Stimulated activated CD4-positive, alpha-beta T cell treated with anti-CD3 and anti-CD28 coated beads, Interleukin-4, amount 100 ng/mL, for 4 hours (primary cell): ENCODE measurements at regions not wholly inside any gene's neighbourhood (a gene's known extent, or its start where the extent isn't known, plus 50 kb on each side); places are given as distances from the start of the nearest gene placed in this dataset.

Experiments
- DNase-seq, 2 experiments: peaks; one replicate each; pipeline ENCODE4 v3.0.0-alpha.2; 2020

- DNase-seq = no peak
These were observed 506.1 kb upstream of the FZD8 start for GRCh38 chr10:36148207-36148606.

DNA sequence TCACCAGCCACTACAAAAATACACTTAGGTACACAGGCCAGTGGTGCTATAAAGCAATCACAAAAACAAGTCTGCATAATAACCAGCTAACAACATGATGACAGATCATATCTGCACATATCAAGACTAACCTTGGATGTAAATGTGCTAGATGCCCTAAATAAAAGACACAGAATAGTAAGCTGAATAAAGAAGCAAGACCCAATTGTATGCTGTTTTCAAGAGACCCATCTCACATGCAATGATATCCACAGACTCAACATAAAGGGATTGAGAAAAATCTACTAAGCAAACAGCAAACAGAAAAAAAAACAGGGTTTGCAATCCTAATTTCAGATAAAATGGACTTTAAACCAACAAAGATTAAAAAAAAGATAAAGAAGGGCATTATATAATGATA lies 505.4 kb upstream of the FZD8 start:
- no peak for DNase-seq

DNA sequence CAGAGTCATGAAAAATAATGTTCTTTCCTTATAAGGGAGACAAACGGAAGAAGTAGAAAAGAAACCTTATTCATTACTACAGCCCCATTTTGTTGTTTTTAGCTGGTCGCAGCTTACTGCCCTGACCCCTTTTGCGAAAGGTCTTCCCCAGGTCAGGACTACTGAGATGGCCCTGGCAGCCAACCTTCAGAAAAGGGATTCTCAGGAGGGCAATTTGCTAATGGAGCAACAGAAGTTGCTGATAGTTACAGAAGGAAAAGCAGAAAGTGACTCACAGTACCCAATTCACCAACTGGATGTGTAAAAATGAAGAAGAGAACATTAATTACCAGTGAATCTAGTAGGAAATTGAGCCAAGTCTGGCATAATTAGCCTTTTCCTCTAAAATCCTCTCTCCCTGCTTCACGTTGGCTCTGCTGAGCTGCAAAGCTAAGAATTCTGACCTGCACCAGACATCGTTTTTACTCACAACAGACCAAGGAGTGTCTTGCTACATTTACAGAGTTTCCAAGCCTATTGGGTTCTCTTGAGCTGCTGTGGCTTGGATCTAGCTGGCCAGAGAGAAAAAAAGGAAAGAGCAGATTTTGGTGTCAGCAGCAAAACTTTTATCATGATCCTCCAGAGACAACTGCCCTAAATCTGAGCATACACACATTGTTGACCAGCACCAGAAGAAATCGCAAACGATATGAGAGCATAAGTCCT lies 499.9 kb upstream of the FZD8 start:
- no peak for DNase-seq

DNA sequence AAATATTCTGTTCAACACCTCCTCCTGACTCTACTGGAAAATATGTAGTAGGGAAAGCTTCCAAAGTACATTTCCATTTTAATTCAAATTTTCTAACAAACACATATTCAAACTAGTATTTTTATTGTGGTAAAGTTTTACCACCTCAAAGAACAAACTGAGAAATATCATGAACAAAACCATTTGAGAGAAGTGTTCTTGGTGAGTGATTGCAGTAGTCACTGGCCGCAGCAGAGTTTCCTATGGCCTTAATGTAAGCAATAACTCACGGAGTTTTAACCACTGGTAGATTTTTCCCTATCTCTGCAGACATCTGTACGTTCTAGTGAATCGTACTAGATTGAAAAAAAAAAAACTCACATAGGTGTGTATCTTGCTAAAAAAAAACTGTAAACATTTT lies 487.0 kb upstream of the FZD8 start:
- no peak for DNase-seq

- no peak for DNase-seq
These were observed 484.0 kb upstream of the FZD8 start for GRCh38 chr10:36126076-36126475.

DNA sequence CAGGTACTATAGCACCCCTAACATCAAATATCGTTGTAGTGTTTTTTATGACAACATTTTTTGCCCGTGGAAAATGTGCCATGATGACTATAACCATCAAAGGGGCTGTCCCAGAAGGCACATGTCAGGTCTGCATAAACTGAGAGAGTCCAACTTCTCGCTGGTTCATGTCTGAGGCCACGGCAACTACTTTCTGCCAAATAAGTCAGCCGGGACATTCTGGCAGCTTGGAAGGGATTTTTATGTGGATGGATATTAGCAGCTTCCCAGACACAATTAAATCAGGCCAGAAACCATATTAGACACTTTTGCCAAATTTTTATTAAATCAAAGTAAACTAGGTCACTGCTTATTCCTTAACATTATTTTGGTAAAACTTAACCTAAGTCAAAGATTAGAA lies 477.4 kb upstream of the FZD8 start:
- DNase-seq = no peak

- DNase-seq = no peak
These were observed 476.2 kb upstream of the FZD8 start for GRCh38 chr10:36118314-36118713.

GRCh38 chr10:36117890-36118289 lies 475.8 kb upstream of the FZD8 start:
- no peak for DNase-seq

DNA sequence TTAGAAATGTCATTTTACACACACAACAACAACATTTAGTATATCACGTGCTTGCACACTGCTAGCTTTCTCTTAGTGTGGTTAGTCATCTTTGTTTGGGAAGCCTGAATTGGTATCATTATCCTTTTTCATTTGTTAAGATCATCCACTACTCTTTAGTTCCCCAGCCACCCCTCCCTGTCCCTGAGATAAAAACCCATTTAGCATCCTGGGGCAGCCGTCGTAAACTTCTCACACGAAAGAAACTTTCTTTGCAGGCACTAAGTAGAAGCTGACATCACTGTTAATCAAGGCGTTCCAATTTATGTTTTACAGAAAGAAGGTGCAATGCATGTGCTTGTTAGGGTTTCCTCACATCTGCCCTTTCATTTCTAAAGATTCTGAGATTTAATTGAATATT lies 475.1 kb upstream of the FZD8 start:
- DNase-seq = no peak

DNA sequence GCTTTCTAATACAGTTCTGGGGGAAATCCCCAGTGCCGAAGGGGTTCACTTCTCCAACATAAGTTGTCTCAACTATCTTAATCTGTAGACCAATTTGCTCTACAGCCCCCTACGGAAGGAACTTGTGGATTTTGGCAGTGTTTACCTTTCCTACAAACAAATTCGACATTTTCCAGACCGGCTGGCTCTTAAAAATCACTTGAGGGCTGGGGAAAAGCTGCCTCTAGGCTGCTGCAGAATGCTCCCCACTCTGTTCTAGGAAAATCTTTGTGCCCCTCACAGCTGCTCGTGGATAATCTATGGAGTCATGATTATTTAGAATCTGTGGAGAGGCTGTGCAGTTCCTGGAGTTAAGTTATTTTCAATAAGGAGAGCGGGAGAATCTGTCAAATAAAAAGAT lies 474.6 kb upstream of the FZD8 start:
- DNase-seq = no peak

DNA sequence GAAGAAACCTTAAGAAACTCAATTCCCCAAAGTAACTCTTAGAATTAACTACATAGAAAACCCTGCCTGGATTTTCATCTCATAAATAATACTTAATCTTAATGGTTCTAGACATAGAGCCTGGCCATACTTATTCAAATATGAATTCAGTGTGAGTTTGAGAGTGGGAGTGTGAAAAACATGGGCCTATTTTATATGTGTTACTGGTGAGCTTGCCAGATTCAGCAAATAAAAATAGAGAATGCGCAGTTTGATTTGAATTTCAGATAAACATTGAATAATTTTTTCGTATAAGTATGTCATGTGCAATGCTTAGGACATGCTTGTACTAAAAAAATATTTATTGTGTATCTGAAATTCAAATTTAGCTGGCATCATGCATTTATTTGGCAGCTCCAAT lies 473.9 kb upstream of the FZD8 start:
- DNase-seq = no peak

- no peak for DNase-seq
These were observed 473.3 kb upstream of the FZD8 start for GRCh38 chr10:36115364-36115763.

DNA sequence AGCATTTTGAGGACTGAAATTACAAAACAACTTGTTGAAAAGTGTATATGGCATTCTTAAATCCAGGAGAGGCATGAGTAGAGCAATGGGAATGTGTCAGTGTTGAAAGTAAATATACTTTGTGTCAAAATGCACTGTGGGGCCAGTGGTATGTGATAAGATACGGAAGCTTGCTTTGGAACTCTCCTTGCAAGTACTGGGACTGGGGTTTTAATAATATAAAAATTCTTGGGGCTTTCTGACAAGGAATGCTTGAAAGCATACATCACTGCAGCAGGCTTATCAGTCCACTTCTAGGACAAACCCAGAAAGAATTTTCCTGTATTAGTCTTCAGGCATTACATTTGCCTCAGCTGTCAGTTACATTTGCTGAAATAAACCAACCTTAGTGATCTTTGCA lies 472.8 kb upstream of the FZD8 start:
- DNase-seq = no peak

DNA sequence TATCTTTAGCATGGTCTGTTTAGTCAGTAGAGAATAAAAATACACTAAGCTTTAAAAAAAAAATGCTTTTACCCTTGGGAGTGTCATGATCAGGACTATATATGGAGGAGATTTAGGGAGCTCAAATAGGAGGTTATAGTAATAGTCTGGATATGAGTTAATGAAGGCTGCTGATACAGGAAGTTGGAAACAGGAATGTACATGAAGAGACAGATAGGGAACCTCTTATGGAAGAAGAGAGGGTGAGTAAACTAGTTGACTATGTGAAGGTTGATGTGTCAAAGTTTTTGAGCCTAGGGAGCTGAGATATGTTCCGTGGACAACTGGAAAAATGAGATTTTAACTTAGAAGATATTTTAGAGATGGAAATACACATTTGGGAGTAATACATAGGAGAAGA lies 472.0 kb upstream of the FZD8 start:
- DNase-seq = no peak

DNA sequence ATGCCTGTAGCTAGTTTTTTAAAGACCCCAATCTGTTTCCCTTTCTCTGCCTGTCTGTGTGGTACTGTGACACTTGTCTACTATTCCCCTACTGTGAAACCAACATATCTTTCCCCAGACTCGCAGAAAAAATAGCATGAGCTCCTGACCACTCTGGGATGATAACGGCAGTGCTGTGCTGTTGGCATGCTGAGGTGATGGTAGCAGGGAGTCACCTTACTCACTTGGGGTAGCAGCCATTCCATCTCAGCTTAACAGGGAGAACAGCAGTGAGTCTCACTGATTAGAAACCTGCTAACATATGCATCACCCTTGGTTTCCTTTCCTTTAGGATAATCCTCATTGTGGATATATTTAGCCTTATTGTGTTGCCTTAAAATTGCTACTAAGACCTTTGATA lies 469.6 kb upstream of the FZD8 start:
- DNase-seq = no peak

GRCh38 chr10:36110097-36110496 lies 468.0 kb upstream of the FZD8 start:
- DNase-seq = no peak

DNA sequence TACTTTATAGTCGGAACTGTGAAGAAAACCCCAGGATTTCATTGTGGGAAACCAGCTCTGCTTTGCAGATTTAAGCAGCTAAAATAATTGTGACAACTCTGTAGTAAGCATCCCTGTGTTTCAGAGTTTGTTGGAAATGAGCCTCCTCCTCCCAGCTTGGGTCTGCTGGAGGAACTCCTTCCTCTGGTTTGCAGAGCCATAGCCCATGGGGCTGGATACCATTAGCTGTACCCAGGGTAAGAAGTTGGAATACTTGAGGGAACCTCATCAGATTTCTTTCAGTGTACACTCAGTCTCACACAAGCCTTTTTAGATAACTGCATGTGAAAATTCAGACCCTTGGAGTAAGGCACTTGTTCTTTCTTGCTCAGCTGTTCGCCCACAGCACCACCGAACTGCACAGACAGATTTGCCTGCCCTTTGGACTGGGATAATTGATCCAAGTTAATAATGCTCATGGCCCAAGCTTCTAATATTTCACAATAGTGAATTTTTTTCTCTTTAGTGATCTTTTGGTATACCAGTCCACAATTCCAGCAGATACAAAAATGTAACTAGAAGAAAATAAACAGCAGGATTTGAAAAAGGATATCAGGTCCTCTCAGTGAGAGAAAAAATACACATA lies 467.4 kb upstream of the FZD8 start:
- no peak for DNase-seq

DNA sequence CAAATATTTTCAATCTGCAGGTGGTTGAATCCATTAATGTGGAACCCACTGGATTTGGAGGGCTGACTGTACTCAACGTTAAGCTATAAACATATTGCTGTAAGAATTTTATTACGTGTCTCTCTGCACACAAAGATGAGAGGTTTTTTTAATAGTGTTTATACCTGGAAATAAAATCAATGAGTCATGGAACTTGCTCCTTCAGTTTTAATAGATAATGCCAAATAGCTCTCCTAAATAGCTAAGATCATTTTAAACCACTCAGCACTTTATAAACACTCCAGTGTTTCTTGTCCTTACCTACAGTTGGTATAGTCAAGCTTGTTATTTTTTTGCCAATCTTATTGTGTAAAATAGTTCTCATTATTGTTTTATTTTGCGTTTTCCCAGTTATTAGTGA lies 455.6 kb upstream of the FZD8 start:
- DNase-seq = no peak

GRCh38 chr10:36096576-36096975 lies 454.5 kb upstream of the FZD8 start:
- DNase-seq = no peak

DNA sequence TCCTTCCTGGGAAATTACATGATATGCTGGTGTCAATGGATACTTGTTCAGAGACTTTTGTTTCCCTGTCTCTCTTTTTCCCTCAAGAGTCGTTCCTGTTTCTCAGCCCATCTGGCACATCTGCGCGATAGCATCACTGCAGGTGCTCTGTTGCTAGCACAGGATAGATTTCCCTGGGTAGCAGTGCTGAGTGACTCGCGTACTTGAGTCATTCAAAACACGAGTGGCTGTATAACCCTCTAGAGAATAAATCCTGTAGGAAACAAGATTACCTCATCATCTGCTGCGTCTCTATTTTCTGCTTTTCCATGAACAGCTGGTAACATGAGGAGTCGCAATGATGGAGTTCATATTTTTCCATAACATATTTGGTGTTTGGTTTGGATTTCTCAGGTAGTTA lies 452.0 kb upstream of the FZD8 start:
- DNase-seq = no peak

GRCh38 chr10:36092116-36092515 lies 450.0 kb upstream of the FZD8 start:
- DNase-seq = no peak

DNA sequence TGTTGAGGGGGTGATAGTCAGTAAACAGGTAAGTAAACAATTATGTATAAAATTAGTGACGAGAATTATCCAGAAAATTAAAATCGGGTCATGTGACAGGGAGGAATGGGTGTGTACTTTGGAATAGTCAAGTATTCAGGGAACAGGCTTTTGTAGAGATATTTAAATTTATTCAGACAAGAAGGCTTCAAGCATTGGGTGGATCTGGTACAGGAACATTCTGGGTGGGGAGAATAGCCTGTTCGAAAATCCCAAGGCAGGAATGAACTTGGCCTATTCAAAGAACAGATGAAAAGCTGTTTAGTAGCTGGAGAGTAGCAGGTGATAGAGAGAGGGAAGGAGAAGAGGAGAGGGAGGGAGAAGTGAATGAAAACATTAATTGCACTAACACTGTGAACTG lies 448.9 kb upstream of the FZD8 start:
- DNase-seq = no peak

DNA sequence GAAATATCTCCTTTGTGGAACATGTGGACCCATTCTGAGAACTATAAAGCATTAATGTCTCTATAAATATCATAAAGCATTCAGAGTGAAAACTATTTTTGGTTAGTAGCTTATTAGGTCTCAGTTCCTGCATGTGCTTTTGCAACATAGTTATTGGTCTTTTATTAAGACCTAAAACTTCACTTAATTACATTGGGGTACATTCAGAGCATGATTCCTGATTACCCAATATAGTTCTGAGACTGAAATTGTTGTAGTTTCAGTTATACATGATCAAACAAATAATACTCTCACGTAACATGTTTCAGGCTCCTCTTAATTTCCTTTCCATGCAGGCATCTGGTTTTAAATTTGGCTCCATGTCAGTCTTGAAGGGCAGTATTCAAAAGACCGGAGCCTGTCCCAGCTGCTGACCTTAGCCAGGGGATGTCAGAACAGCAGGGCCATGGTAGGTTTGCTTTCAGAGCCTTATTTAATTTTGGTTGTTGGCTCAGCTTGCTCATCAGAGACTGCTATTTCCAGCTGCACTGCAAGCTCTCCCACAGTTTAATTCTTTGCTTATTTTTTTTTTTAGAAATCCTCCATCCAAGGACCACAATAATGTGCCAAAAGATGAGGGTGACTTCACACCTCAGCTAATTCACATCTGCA lies 447.8 kb upstream of the FZD8 start:
- no peak for DNase-seq
